Right lobe of liver (tissue), 4 donors: ENCODE measurements at regions not wholly inside any gene's neighbourhood (a gene's known extent, or its start where the extent isn't known, plus 50 kb on each side); places are given as distances from the start of the nearest gene placed in this dataset.

Experiments used
- CTCF ChIP-seq, 4 donors: fragments of 200-600 bp in 3 of 4; fragments of 450-650 bp in 1 of 4; IDR thresholded peaks; one replicate each; pipeline versions ENCODE4 v1.5.1 to v1.8.0; 2016 to 2022; ENCODE audit warnings: antibody characterized with exemption in 4 of 4, mild to moderate bottlenecking in 2 of 4
- POLR2A ChIP-seq: fragments of 450-650 bp; IDR thresholded peaks from one replicate; pipeline ENCODE4 v1.6.1; 2017; ENCODE audit warnings: antibody characterized with exemption, mild to moderate bottlenecking
- donor health status: DM: no; HTN: no; CAD: no.
- donor health status: DM: no; HTN: no; CAD: no.
- donor health status: DM: no; HTN: yes; CAD: no.

- TF ChIP-seq CTCF (IDR thresholded peaks at IDR 0.05) (no peak), POLR2A (no peak)
Measured at GRCh38 chr13:99043831-99044231, 66.0 kb upstream of the DOCK9 start.
